ENCODE measurements at regions not wholly inside any gene's neighbourhood (a gene's known extent, or its start where the extent isn't known, plus 50 kb on each side); places are given as distances from the start of the nearest gene placed in this dataset.
"Not testable (repeated sequence)": the region's sequence is repeated elsewhere in the genome, so short reads cannot be mapped to it uniquely, and the experiment has no call there.

GRCh38 chr2:95719473-95720060 lies 127.8 kb downstream of the TRIM43 start:
- DNase-seq (ENCODE audit: extremely low read depth, insufficient read length), result no peak
- TF ChIP-seq, protein P1, sequence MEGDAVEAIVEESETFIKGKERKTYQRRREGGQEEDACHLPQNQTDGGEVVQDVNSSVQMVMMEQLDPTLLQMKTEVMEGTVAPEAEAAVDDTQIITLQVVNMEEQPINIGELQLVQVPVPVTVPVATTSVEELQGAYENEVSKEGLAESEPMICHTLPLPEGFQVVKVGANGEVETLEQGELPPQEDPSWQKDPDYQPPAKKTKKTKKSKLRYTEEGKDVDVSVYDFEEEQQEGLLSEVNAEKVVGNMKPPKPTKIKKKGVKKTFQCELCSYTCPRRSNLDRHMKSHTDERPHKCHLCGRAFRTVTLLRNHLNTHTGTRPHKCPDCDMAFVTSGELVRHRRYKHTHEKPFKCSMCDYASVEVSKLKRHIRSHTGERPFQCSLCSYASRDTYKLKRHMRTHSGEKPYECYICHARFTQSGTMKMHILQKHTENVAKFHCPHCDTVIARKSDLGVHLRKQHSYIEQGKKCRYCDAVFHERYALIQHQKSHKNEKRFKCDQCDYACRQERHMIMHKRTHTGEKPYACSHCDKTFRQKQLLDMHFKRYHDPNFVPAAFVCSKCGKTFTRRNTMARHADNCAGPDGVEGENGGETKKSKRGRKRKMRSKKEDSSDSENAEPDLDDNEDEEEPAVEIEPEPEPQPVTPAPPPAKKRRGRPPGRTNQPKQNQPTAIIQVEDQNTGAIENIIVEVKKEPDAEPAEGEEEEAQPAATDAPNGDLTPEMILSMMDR (IDR thresholded peaks at IDR 0.05; ENCODE audit: insufficient read depth, low read length, poor library complexity, severe bottlenecking), result no peak
- H3K36me3 ChIP-seq (ENCODE audit: control insufficient read depth, insufficient read depth, low read length), result no peaks in the 10 kb centered on the region
- H3K27me3 ChIP-seq (replicated peaks; ENCODE audit: control insufficient read depth, insufficient read depth, low read length), result peaks cover 2% of the 10 kb centered on the region; the same call in 1 of the 2 replicates
- H3K4me3 ChIP-seq (replicated peaks; ENCODE audit: low read depth, low read length), result no peak overlapping the region

DNA sequence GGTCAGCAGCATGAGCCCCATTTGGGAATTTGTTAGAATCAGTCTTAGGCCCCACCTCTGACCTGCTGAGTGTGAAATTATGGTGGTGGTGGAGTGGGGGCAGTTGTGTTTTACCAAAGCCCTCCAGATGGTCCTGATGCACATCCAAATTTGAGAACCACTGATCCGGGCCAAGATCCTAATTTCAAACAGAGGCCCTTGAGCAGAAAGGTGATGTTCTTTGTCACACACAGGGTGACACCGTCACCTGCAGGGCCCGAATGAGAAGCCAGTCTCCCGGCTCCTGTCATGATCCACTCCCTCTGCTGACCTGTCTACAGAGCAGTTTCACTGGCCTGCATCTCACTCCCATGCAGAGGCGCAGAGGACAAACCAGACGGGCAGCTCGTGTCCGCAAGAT lies 129.9 kb downstream of the TRIM43 start:
- DNase-seq (ENCODE audit: extremely low read depth, insufficient read length), result no peak
- TF ChIP-seq, protein P1 (IDR thresholded peaks at IDR 0.05; ENCODE audit: insufficient read depth, low read length, poor library complexity, severe bottlenecking), result no peak
- Histone ChIP-seq H3K4me3 (replicated peaks; ENCODE audit: low read depth, low read length) (no peak overlapping the region), H3K36me3 (ENCODE audit: control insufficient read depth, insufficient read depth, low read length) (no peaks in the 10 kb centered on the region), H3K27me3 (replicated peaks; ENCODE audit: control insufficient read depth, insufficient read depth, low read length) (peaks cover 2% of the 10 kb centered on the region; the same call in 1 of the 2 replicates)

- TF ChIP-seq, protein P1 (IDR thresholded peaks at IDR 0.05; ENCODE audit: insufficient read depth, low read length, poor library complexity, severe bottlenecking), result no peak
- H3K36me3 ChIP-seq (ENCODE audit: control insufficient read depth, insufficient read depth, low read length), result no peaks in the 10 kb centered on the region
- no peak for DNase-seq (ENCODE audit: extremely low read depth, insufficient read length)
- H3K27me3 ChIP-seq (replicated peaks; ENCODE audit: control insufficient read depth, insufficient read depth, low read length), result peaks cover 2% of the 10 kb centered on the region; the same call in 1 of the 2 replicates
- no peak overlapping the region for H3K4me3 ChIP-seq (replicated peaks; ENCODE audit: low read depth, low read length)
These were observed 130.4 kb downstream of the TRIM43 start for GRCh38 chr2:95722131-95722697.

DNA sequence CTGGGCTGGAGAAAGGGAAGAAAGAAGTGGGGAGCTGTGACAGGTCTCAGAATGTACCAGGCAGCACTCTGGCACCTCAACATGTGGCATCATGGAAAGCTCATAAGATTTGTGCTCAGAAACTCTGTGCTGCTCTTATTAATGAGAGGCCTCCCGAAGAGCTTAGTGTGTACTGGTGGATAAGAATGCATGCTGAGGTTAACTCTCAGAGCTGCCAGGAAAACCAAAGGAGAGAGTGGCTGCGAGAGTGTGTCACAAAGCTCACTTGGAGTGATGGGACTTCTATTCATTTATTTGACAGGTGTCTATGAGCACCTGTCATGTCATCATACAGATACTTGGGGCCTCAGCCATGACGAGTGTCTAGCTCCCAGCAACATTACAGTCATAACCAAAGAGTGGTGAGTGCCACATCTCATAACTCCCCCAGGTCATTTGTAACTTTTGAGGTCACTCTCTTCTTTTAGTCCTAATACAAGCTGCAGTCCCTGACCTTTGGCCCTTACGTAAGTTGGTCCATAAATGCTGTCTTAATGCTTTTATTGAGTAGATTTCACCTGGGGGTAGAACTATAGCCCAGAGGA lies 131.9 kb downstream of the TRIM43 start:
- not testable (repeated sequence) for H3K27me3 ChIP-seq (replicated peaks; ENCODE audit: control insufficient read depth, insufficient read depth, low read length); DNase-seq (ENCODE audit: extremely low read depth, insufficient read length); H3K4me3 ChIP-seq (replicated peaks; ENCODE audit: low read depth, low read length); H3K36me3 ChIP-seq (ENCODE audit: control insufficient read depth, insufficient read depth, low read length)

DNA sequence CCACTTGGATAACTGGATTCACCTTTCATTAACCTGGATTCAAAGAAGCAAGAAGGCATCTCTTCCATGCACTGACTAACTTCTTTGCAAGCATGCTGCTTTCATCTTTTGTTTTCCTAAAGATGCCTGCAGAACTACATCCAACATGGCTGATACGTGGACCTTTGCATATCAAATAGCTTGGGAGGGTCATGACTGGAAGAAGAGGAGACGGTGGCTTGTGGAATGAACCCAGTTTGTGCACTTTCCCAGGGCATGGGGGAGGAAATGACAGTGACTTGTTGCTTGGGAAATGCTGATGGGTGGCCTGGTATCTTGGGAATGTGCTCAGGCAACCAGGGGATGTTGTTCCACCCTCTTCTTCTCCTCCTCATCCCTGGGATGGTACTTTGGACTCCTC lies 133.4 kb downstream of the TRIM43 start:
- not testable (repeated sequence) for H3K36me3 ChIP-seq (ENCODE audit: control insufficient read depth, insufficient read depth, low read length); DNase-seq (ENCODE audit: extremely low read depth, insufficient read length); H3K27me3 ChIP-seq (replicated peaks; ENCODE audit: control insufficient read depth, insufficient read depth, low read length); H3K4me3 ChIP-seq (replicated peaks; ENCODE audit: low read depth, low read length)

DNA sequence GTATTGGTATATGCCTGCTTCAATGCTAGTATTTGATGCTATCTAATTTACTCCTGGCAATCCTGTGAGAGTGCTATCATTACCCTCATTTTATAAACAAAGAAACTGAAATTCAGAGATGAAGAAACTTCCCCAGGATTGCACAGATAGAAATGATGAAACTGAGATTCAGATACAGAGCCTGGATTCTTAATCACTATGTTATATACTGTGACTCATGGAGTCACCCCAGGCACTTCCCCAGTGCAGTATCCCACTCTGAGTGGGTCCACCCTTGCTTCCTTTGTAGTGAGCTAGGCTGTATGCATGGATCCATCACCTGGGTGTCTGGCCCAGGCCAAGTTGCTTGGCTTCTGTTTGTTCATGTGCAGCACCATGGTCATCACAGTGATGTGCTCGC lies 133.9 kb downstream of the TRIM43 start:
- DNase-seq (ENCODE audit: extremely low read depth, insufficient read length); H3K27me3 ChIP-seq (replicated peaks; ENCODE audit: control insufficient read depth, insufficient read depth, low read length); H3K36me3 ChIP-seq (ENCODE audit: control insufficient read depth, insufficient read depth, low read length); H3K4me3 ChIP-seq (replicated peaks; ENCODE audit: low read depth, low read length): not testable (repeated sequence)

DNA sequence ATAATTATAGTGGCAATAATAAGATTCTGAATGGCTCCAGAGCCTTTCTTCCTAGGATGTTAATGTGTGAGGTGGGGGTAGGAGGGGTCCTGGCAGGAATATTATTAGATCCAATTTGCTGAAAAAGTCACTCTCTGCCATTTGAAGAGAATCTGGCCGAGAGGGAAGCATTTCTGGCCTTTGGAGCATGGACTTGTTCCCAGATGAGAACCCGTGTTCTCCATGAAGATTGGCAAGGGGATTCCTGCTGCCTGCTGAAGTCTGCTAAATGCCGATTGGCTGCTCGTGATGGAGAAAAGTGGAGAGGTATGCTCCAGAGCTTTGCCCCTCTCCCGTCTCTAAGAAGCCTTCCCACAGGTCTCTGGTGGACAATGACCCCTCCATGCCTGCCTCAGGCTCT lies 135.6 kb downstream of the TRIM43 start:
- not testable (repeated sequence) for H3K27me3 ChIP-seq (replicated peaks; ENCODE audit: control insufficient read depth, insufficient read depth, low read length); H3K4me3 ChIP-seq (replicated peaks; ENCODE audit: low read depth, low read length); DNase-seq (ENCODE audit: extremely low read depth, insufficient read length); H3K36me3 ChIP-seq (ENCODE audit: control insufficient read depth, insufficient read depth, low read length)
